Esophagus squamous epithelium (tissue), 4 donors: ENCODE measurements at regions not wholly inside any gene's neighbourhood (a gene's known extent, or its start where the extent isn't known, plus 50 kb on each side); places are given as distances from the start of the nearest gene placed in this dataset.

ENCODE experiments used
- POLR2A ChIP-seq, 4 donors: fragments of 450-650 bp; IDR thresholded peaks; one replicate each; pipeline ENCODE4 v1.6.1; 2017; ENCODE audit warnings: antibody characterized with exemption in 4 of 4, mild to moderate bottlenecking in 4 of 4, moderate library complexity in 3 of 4
- TF ChIP-seq, protein P1 (sequence below), 6 experiments: fragments of 450-650 bp in 4 of 6; fragments of 200-600 bp in 2 of 6; sonication (generic) in 2 of 6; IDR thresholded peaks; one replicate each; pipeline ENCODE4 v1.5.1; 2016 to 2019; ENCODE audit warnings: antibody characterized with exemption in 6 of 6, mild to moderate bottlenecking in 4 of 6, moderate library complexity in 4 of 6

DNA sequence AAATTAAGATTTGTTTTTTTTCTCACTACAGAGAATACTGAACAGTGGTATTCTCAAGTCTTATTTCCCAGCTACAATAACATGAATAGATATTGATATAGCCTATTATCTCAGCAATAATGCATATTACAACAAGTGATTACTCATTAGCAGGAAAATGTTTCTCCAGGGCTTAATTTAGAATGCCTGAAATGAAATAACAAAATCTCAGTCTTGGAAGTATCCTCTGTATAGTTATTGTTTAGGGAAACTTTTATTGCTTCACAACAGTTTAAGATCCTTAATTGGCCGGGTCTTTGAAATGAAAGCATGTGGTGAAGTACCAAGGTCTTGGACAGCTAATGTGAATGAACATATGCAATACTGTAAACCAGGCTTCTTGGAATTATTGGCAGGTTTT is 79.1 kb upstream of the ZEB1 start:
- TF ChIP-seq, protein P1, sequence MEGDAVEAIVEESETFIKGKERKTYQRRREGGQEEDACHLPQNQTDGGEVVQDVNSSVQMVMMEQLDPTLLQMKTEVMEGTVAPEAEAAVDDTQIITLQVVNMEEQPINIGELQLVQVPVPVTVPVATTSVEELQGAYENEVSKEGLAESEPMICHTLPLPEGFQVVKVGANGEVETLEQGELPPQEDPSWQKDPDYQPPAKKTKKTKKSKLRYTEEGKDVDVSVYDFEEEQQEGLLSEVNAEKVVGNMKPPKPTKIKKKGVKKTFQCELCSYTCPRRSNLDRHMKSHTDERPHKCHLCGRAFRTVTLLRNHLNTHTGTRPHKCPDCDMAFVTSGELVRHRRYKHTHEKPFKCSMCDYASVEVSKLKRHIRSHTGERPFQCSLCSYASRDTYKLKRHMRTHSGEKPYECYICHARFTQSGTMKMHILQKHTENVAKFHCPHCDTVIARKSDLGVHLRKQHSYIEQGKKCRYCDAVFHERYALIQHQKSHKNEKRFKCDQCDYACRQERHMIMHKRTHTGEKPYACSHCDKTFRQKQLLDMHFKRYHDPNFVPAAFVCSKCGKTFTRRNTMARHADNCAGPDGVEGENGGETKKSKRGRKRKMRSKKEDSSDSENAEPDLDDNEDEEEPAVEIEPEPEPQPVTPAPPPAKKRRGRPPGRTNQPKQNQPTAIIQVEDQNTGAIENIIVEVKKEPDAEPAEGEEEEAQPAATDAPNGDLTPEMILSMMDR (IDR thresholded peaks at IDR 0.05), result no peak
- no peak for TF ChIP-seq POLR2A (IDR thresholded peaks at IDR 0.05)
